ENCODE measurements at regions not wholly inside any gene's neighbourhood (a gene's known extent, or its start where the extent isn't known, plus 50 kb on each side); places are given as distances from the start of the nearest gene placed in this dataset.

DNA sequence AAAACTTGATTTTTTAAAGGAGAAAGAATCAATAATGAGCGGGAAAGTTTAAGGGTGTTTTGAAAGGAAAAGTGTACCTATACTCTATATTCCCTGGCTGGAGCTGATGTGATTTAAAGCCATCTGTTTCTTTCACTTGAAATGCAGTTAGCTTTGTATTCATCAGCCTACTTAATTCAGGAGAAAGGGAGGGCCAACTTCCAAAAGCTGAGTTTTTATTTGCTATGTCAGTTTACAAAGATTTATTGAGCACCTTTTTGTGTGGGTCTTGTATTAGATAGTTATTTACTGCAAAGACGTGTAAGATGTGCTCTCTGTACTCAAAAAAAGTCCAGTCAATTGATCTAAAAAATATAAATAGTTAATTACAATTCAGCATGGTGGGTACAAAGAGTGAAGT is 176.2 kb upstream of the GOLIM4 start:
- Mint-ChIP-seq H3K4me3 (no peak overlapping the region), H3K4me1 (no peaks in the 10 kb centered on the region), H3K9me3 (no peaks in the 10 kb centered on the region), H3K27ac (no peak overlapping the region), H3K36me3 (ENCODE audit: low read depth) (no peaks in the 10 kb centered on the region), H3K27me3 (no peaks in the 10 kb centered on the region)
- CTCF ChIA-PET: no interaction called here
- POLR2A ChIA-PET: no interaction called here
- TF ChIP-seq, protein P1, sequence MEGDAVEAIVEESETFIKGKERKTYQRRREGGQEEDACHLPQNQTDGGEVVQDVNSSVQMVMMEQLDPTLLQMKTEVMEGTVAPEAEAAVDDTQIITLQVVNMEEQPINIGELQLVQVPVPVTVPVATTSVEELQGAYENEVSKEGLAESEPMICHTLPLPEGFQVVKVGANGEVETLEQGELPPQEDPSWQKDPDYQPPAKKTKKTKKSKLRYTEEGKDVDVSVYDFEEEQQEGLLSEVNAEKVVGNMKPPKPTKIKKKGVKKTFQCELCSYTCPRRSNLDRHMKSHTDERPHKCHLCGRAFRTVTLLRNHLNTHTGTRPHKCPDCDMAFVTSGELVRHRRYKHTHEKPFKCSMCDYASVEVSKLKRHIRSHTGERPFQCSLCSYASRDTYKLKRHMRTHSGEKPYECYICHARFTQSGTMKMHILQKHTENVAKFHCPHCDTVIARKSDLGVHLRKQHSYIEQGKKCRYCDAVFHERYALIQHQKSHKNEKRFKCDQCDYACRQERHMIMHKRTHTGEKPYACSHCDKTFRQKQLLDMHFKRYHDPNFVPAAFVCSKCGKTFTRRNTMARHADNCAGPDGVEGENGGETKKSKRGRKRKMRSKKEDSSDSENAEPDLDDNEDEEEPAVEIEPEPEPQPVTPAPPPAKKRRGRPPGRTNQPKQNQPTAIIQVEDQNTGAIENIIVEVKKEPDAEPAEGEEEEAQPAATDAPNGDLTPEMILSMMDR (IDR thresholded peaks at IDR 0.05): no peak
- DNase-seq (no peak), ATAC-seq (ENCODE audit: low read depth) (no peak)
- intact Hi-C loops (cut with micrococcal nuclease): no loop called here

DNA sequence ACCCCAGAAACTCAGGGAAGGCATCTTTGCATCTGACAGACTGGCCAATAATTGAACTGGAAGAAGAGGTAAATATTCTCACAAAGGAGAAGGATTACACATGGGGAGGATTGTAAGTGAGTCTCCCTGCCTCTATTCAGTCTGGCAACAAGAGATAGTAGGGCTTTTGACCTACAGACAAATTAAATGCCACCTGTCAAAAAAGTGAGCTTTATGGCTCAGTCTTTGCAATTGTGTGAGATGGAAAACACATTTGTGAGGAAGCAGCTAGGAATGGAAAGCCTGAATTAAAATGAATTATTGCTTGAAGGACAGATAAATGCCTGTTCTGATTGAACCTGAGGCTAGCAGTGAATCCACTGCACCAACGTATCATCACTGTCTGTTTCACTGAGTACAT is 173.3 kb upstream of the GOLIM4 start:
- Mint-ChIP-seq H3K36me3 (ENCODE audit: low read depth) (no peaks in the 10 kb centered on the region), H3K27ac (no peak overlapping the region), H3K27me3 (no peaks in the 10 kb centered on the region), H3K4me1 (no peaks in the 10 kb centered on the region), H3K4me3 (no peak overlapping the region), H3K9me3 (no peaks in the 10 kb centered on the region)
- POLR2A ChIA-PET: no interaction called here
- DNase-seq: no peak
- no peak for ATAC-seq (ENCODE audit: low read depth)
- CTCF ChIA-PET: no interaction called here
- TF ChIP-seq, protein P1 (IDR thresholded peaks at IDR 0.05): no peak
- intact Hi-C loops (cut with micrococcal nuclease): no loop called here

DNA sequence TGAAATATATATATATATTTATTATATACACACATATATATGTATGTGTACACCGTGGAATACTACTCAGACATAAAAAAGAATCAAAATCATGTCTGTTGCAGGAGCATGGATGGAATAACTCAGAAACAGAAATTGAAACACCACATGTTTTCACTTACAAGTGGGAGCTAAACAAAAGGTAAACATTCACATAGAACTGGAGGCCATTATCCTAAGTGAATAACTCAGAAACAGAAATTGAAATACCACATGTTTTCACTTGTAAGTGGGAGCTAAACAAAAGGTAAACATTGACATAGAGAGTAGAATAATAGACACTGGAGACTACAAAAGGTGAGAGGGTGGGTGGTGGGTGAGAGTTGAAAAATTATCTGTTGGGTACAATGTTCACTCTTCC is 171.5 kb upstream of the GOLIM4 start:
- no peaks in the 10 kb centered on the region for H3K9me3 Mint-ChIP-seq
- H3K27me3 Mint-ChIP-seq: peaks cover 2% of the 10 kb centered on the region
- no peak for ATAC-seq (ENCODE audit: low read depth)

DNA sequence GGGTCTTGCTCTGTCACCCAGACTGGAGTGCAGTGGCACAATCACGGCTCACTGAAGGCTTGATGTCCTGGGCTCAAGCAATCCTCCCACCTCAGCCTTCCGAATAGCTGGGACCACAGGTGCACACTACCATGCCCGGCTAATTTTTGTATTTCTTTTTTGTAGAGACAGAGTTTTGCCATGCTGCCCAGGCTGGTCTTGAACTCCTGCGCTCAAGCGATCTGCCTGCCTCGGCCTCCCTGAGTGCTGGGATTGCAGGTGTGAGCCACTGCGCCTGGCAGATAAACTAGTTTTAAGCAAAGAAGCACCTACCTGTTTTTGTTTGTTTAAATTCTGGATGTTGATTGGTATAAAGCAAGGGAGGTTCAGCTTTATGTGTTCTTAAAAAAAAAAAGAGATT is 170.6 kb upstream of the GOLIM4 start:
- no peak for ATAC-seq (ENCODE audit: low read depth)
- no peaks in the 10 kb centered on the region for H3K9me3 Mint-ChIP-seq
- H3K4me3 Mint-ChIP-seq: no peak overlapping the region
- ChIA-PET POLR2A (no interaction called here), CTCF (no interaction called here)
- H3K27me3 Mint-ChIP-seq: peaks cover 2% of the 10 kb centered on the region
- H3K4me1 Mint-ChIP-seq: no peaks in the 10 kb centered on the region
- no peaks in the 10 kb centered on the region for H3K36me3 Mint-ChIP-seq (ENCODE audit: low read depth)
- DNase-seq: no peak
- no peak overlapping the region for H3K27ac Mint-ChIP-seq
- TF ChIP-seq, protein P1 (IDR thresholded peaks at IDR 0.05): no peak
- intact Hi-C loops (cut with micrococcal nuclease): no loop called here

More for the DNA sequence above, 171.5 kb upstream of the GOLIM4 start:
- intact Hi-C loops (cut with micrococcal nuclease): no loop called here
- Mint-ChIP-seq H3K27ac (no peak overlapping the region), H3K4me1 (no peaks in the 10 kb centered on the region), H3K36me3 (ENCODE audit: low read depth) (no peaks in the 10 kb centered on the region), H3K4me3 (no peak overlapping the region)
- POLR2A ChIA-PET: no interaction called here
- CTCF ChIA-PET: no interaction called here
- TF ChIP-seq, protein P1 (IDR thresholded peaks at IDR 0.05): no peak
- no peak for DNase-seq

DNA sequence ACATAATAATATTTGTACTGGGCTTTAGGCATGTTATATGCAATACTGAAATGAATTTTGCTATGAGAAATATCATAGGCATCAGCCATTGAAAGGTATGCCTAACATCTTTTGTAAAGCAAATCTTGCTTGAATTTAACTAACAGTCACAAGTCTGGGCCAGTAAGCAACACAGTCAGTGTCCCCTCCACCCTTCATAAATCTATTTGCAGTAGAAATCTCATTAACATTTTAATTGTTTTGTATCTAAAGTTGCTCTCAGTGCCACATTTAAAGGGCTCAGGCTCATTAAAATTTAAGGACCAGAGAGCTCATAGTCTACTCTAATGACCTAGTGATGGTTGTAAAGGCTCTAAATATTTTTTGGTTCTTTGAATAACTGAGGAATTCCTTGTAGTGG is 167.2 kb upstream of the GOLIM4 start:
- Mint-ChIP-seq H3K36me3 (ENCODE audit: low read depth) (no peaks in the 10 kb centered on the region), H3K4me3 (no peak overlapping the region), H3K27ac (no peak overlapping the region), H3K27me3 (peaks cover 2% of the 10 kb centered on the region), H3K4me1 (no peaks in the 10 kb centered on the region), H3K9me3 (no peaks in the 10 kb centered on the region)
- TF ChIP-seq, protein P1 (IDR thresholded peaks at IDR 0.05): no peak
- CTCF ChIA-PET: no interaction called here
- POLR2A ChIA-PET: no interaction called here
- DNase-seq: no peak
- no peak for ATAC-seq (ENCODE audit: low read depth)
- intact Hi-C loops (cut with micrococcal nuclease): no loop called here
